ENCODE measurements at regions not wholly inside any gene's neighbourhood (a gene's known extent, or its start where the extent isn't known, plus 50 kb on each side); places are given as distances from the start of the nearest gene placed in this dataset.
A peak's percentile ranks its signal among the peaks of the same experiment; 100 is the strongest.
"Not testable (repeated sequence)": the region's sequence is repeated elsewhere in the genome, so short reads cannot be mapped to it uniquely, and the experiment has no call there.

- not testable (repeated sequence) for DNase-seq
Measured at GRCh38 chr4:59511809-59512208, 1688.3 kb upstream of the ADGRL3 start.

GRCh38 chr4:59517007-59517406, 1683.1 kb upstream of the ADGRL3 start:
- DNase-seq: no peak

- DNase-seq: no peak
Measured at GRCh38 chr4:59518005-59518823, 1681.9 kb upstream of the ADGRL3 start.

- no peak for DNase-seq
Measured at GRCh38 chr4:59525885-59526284, 1674.2 kb upstream of the ADGRL3 start.

GRCh38 chr4:59535541-59535940, 1664.6 kb upstream of the ADGRL3 start:
- DNase-seq: no peak

GRCh38 chr4:59536428-59536827, 1663.7 kb upstream of the ADGRL3 start:
- no peak for DNase-seq

- no peak for DNase-seq
Measured at GRCh38 chr4:59537246-59537886, 1662.8 kb upstream of the ADGRL3 start.

GRCh38 chr4:59539401-59539800, 1660.7 kb upstream of the ADGRL3 start:
- no peak for DNase-seq

- no peak for DNase-seq
Measured at GRCh38 chr4:59540311-59540710, 1659.8 kb upstream of the ADGRL3 start.

- peak; percentile 75 for DNase-seq
Measured at GRCh38 chr4:59553063-59553720, 1646.9 kb upstream of the ADGRL3 start.

GRCh38 chr4:59553721-59554091, 1646.4 kb upstream of the ADGRL3 start:
- peak; percentile 55 for DNase-seq

GRCh38 chr4:59556191-59556590, 1643.9 kb upstream of the ADGRL3 start:
- DNase-seq: not testable (repeated sequence)

- peak; percentile 76 for DNase-seq
Measured at GRCh38 chr4:59560141-59560648, 1639.9 kb upstream of the ADGRL3 start.

- no peak for DNase-seq
Measured at GRCh38 chr4:59565836-59566235, 1634.3 kb upstream of the ADGRL3 start.

GRCh38 chr4:59570860-59571476, 1629.2 kb upstream of the ADGRL3 start:
- DNase-seq: no peak

GRCh38 chr4:59571805-59572430, 1628.2 kb upstream of the ADGRL3 start:
- DNase-seq: no peak

GRCh38 chr4:59583845-59584568, 1616.1 kb upstream of the ADGRL3 start:
- no peak for DNase-seq

- no peak for DNase-seq
Measured at GRCh38 chr4:59597536-59598329, 1602.4 kb upstream of the ADGRL3 start.

GRCh38 chr4:59598330-59598618, 1601.9 kb upstream of the ADGRL3 start:
- no peak for DNase-seq

GRCh38 chr4:59608466-59608865, 1591.7 kb upstream of the ADGRL3 start:
- no peak for DNase-seq

- no peak for DNase-seq
Measured at GRCh38 chr4:59612235-59612634, 1587.9 kb upstream of the ADGRL3 start.

All from hematopoietic multipotent progenitor cell treated with erythropoietin and hydrocortisone succinate and interleukin-3 and kit ligand, for 8 days (in vitro differentiated cells).